Endothelial cell of umbilical vein (primary cell): ENCODE measurements at regions not wholly inside any gene's neighbourhood (a gene's known extent, or its start where the extent isn't known, plus 50 kb on each side); places are given as distances from the start of the nearest gene placed in this dataset.

Experiments
- EZH2 ChIP-seq: IDR thresholded peaks from 2 replicates; pipeline ENCODE4 v1.6.1; 2012; ENCODE audit warnings: borderline replicate concordance, low read depth, mild to moderate bottlenecking, moderate library complexity, low read length, inconsistent platforms; ENCODE audit not compliant: severe bottlenecking
- POLR2A ChIP-seq: IDR thresholded peaks from 2 replicates; pipeline ENCODE4 v1.6.1; 2012; ENCODE audit warnings: low read depth, mild to moderate bottlenecking, control low read depth, low read length
- POLR2AphosphoS5 ChIP-seq: IDR thresholded peaks from 2 replicates; pipeline ENCODE4 v1.6.1; 2012; ENCODE audit warnings: low read depth, mild to moderate bottlenecking, control low read depth, low read length, moderate library complexity; ENCODE audit not compliant: insufficient read depth
- TF ChIP-seq, protein P1 (sequence below), 2 donors: IDR thresholded peaks; 1 replicate in 1 of 2; 2 replicates in 1 of 2; pipeline ENCODE4 v1.5.1; 2011; ENCODE audit warnings: low read length in 2 of 2, mild to moderate bottlenecking in 2 of 2, moderate library complexity in 2 of 2, control low read depth in 1 of 2, inconsistent platforms in 1 of 2, low read depth in 1 of 2; ENCODE audit not compliant: insufficient read depth in 1 of 2; ENCODE audit errors: extremely low read depth in 1 of 2

GRCh38 chr4:128589384-128589965, 220.0 kb upstream of the JADE1 start:
- TF ChIP-seq EZH2 (no peak), POLR2AphosphoS5 (no peak), POLR2A (no peak)
- TF ChIP-seq, protein P1, sequence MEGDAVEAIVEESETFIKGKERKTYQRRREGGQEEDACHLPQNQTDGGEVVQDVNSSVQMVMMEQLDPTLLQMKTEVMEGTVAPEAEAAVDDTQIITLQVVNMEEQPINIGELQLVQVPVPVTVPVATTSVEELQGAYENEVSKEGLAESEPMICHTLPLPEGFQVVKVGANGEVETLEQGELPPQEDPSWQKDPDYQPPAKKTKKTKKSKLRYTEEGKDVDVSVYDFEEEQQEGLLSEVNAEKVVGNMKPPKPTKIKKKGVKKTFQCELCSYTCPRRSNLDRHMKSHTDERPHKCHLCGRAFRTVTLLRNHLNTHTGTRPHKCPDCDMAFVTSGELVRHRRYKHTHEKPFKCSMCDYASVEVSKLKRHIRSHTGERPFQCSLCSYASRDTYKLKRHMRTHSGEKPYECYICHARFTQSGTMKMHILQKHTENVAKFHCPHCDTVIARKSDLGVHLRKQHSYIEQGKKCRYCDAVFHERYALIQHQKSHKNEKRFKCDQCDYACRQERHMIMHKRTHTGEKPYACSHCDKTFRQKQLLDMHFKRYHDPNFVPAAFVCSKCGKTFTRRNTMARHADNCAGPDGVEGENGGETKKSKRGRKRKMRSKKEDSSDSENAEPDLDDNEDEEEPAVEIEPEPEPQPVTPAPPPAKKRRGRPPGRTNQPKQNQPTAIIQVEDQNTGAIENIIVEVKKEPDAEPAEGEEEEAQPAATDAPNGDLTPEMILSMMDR (IDR thresholded peaks at IDR 0.05; ENCODE audit: extremely low read depth in 1 of 2, insufficient read depth in 1 of 2, low read depth in 1 of 2, low read length in 2 of 2), result no peak
